AG09309 (cell line): ENCODE measurements at regions not wholly inside any gene's neighbourhood (a gene's known extent, or its start where the extent isn't known, plus 50 kb on each side); places are given as distances from the start of the nearest gene placed in this dataset.

ENCODE experiments used
- DNase-seq: peaks from one replicate; pipeline ENCODE4 v3.0.0-alpha.2; 2010; ENCODE audit warnings: low read depth
- H3K4me3 ChIP-seq: 2 replicates; pipeline ENCODE4 v1.5.1; 2011; ENCODE audit warnings: mild to moderate bottlenecking, low read depth, low read length, moderate library complexity; ENCODE audit not compliant: control insufficient read depth
- CTCF ChIP-seq: IDR thresholded peaks from 2 replicates; pipeline ENCODE4 v1.5.1; 2011; ENCODE audit warnings: mild to moderate bottlenecking, low read depth, low read length, inconsistent platforms; ENCODE audit not compliant: insufficient read depth, control insufficient read depth; ENCODE audit errors: missing control alignments

GRCh38 chr15:93703092-93703739, 528.1 kb upstream of the MCTP2 start:
- H3K4me3 ChIP-seq, result no peak overlapping the region
- DNase-seq, result no peak
- no peak for TF ChIP-seq CTCF

- no peak for TF ChIP-seq CTCF
- DNase-seq, result no peak
- no peak overlapping the region for H3K4me3 ChIP-seq
Observed at GRCh38 chr15:93700051-93700450, 531.3 kb upstream of the MCTP2 start.

- TF ChIP-seq CTCF, result no peak
- no peak for DNase-seq
- H3K4me3 ChIP-seq, result no peak overlapping the region
Observed at GRCh38 chr15:93694033-93694432, 537.3 kb upstream of the MCTP2 start.

- no peak overlapping the region for H3K4me3 ChIP-seq
- no peak for TF ChIP-seq CTCF
- DNase-seq, result no peak
Observed at GRCh38 chr15:93683651-93684050, 547.7 kb upstream of the MCTP2 start.

GRCh38 chr15:93671387-93671943, 559.9 kb upstream of the MCTP2 start:
- no peak for DNase-seq
- no peak for TF ChIP-seq CTCF
- H3K4me3 ChIP-seq, result no peak overlapping the region

- no peak for TF ChIP-seq CTCF
- no peak overlapping the region for H3K4me3 ChIP-seq
- DNase-seq, result no peak
Observed at GRCh38 chr15:93670931-93671330, 560.4 kb upstream of the MCTP2 start.
